Neural crest cell (in vitro differentiated cells): ENCODE measurements at regions not wholly inside any gene's neighbourhood (a gene's known extent, or its start where the extent isn't known, plus 50 kb on each side); places are given as distances from the start of the nearest gene placed in this dataset.

Experiments used
- DNase-seq: peaks from one replicate; pipeline ENCODE4 v3.0.0; 2021; ENCODE audit warnings: low read depth, mixed read lengths, low spot score
- H3K27ac Mint-ChIP-seq: one replicate; pipeline ENCODE4 v1.8.0; 2021; ENCODE audit warnings: mild to moderate bottlenecking, mixed read lengths; ENCODE audit not compliant: unreplicated experiment
- H3K27me3 Mint-ChIP-seq: 2 replicates; pipeline ENCODE4 v1.8.0; 2021; ENCODE audit warnings: low read depth, mild to moderate bottlenecking, mixed read lengths
- H3K36me3 Mint-ChIP-seq: 2 replicates; pipeline ENCODE4 v1.8.0; 2021; ENCODE audit warnings: low read depth, mild to moderate bottlenecking, mixed read lengths
- H3K4me1 Mint-ChIP-seq: 2 replicates; pipeline ENCODE4 v1.8.0; 2021; ENCODE audit warnings: mixed read lengths
- H3K4me3 Mint-ChIP-seq: one replicate; pipeline ENCODE4 v1.8.0; 2021; ENCODE audit warnings: mild to moderate bottlenecking, mixed read lengths
- H3K9me3 Mint-ChIP-seq: 2 replicates; pipeline ENCODE4 v1.8.0; 2021; ENCODE audit warnings: mixed read lengths
- CTCF ChIP-seq: fragments of 200-600 bp; sonication (generic); conservative IDR thresholded peaks from 2 replicates; pipeline ENCODE4 v1.5.0; 2021; ENCODE audit warnings: antibody characterized with exemption, mild to moderate bottlenecking

- no peak overlapping the region for H3K27ac Mint-ChIP-seq
- H3K9me3 Mint-ChIP-seq, result no peaks in the 10 kb centered on the region
- H3K4me1 Mint-ChIP-seq, result no peaks in the 10 kb centered on the region
- TF ChIP-seq CTCF, result no peak
- H3K36me3 Mint-ChIP-seq, result no peaks in the 10 kb centered on the region
- no peak for DNase-seq
- no peaks in the 10 kb centered on the region for H3K27me3 Mint-ChIP-seq
- H3K4me3 Mint-ChIP-seq, result no peak overlapping the region
Observed at GRCh38 chr2:34201099-34201498, 602.0 kb upstream of the FAM98A start.

GRCh38 chr2:34199971-34200370 is 600.9 kb upstream of the FAM98A start:
- TF ChIP-seq CTCF, result no peak
- H3K27ac Mint-ChIP-seq, result no peak overlapping the region
- H3K9me3 Mint-ChIP-seq, result no peaks in the 10 kb centered on the region
- H3K4me1 Mint-ChIP-seq, result no peaks in the 10 kb centered on the region
- H3K4me3 Mint-ChIP-seq, result no peak overlapping the region
- no peaks in the 10 kb centered on the region for H3K36me3 Mint-ChIP-seq
- H3K27me3 Mint-ChIP-seq, result no peaks in the 10 kb centered on the region
- DNase-seq, result no peak

- H3K4me3 Mint-ChIP-seq, result no peak overlapping the region
- no peak for DNase-seq
- no peaks in the 10 kb centered on the region for H3K27me3 Mint-ChIP-seq
- H3K9me3 Mint-ChIP-seq, result no peaks in the 10 kb centered on the region
- no peaks in the 10 kb centered on the region for H3K36me3 Mint-ChIP-seq
- no peak overlapping the region for H3K27ac Mint-ChIP-seq
- TF ChIP-seq CTCF, result no peak
- H3K4me1 Mint-ChIP-seq, result peaks cover 5% of the 10 kb centered on the region
Observed at GRCh38 chr2:34193164-34193563, 594.1 kb upstream of the FAM98A start.

GRCh38 chr2:34188464-34189303 is 589.6 kb upstream of the FAM98A start:
- Mint-ChIP-seq H3K27me3 (no peaks in the 10 kb centered on the region), H3K27ac (no peak overlapping the region), H3K9me3 (no peaks in the 10 kb centered on the region), H3K4me1 (peaks cover 5% of the 10 kb centered on the region), H3K36me3 (no peaks in the 10 kb centered on the region), H3K4me3 (no peak overlapping the region)
- DNase-seq, result no peak
- TF ChIP-seq CTCF, result no peak

GRCh38 chr2:34179511-34179910 is 580.4 kb upstream of the FAM98A start:
- Mint-ChIP-seq H3K4me3 (no peak overlapping the region), H3K27me3 (no peaks in the 10 kb centered on the region), H3K4me1 (no peaks in the 10 kb centered on the region), H3K36me3 (no peaks in the 10 kb centered on the region), H3K9me3 (peaks cover 2% of the 10 kb centered on the region), H3K27ac (no peak overlapping the region)
- no peak for TF ChIP-seq CTCF
- no peak for DNase-seq
